ENCODE measurements at regions not wholly inside any gene's neighbourhood (a gene's known extent, or its start where the extent isn't known, plus 50 kb on each side); places are given as distances from the start of the nearest gene placed in this dataset.
A peak's percentile ranks its signal among the peaks of the same experiment; 100 is the strongest.

GRCh38 chr13:34421858-34422475 is 520.1 kb upstream of the NBEA start:
- no peak for DNase-seq

- DNase-seq = no peak
These were observed 519.1 kb upstream of the NBEA start for GRCh38 chr13:34422956-34423355.

GRCh38 chr13:34425327-34425949 is 516.6 kb upstream of the NBEA start:
- no peak for DNase-seq

GRCh38 chr13:34428911-34429310 is 513.2 kb upstream of the NBEA start:
- no peak for DNase-seq

- no peak for DNase-seq
These were observed 511.8 kb upstream of the NBEA start for GRCh38 chr13:34430294-34430693.

GRCh38 chr13:34431827-34432581 is 510.1 kb upstream of the NBEA start:
- DNase-seq = no peak

GRCh38 chr13:34435338-34435737 is 506.7 kb upstream of the NBEA start:
- DNase-seq = no peak

- DNase-seq = no peak
These were observed 504.2 kb upstream of the NBEA start for GRCh38 chr13:34437873-34438272.

- DNase-seq = no peak
These were observed 489.2 kb upstream of the NBEA start for GRCh38 chr13:34452831-34453230.

- DNase-seq = peak; percentile 57 to 80
These were observed 483.0 kb upstream of the NBEA start for GRCh38 chr13:34458756-34459715.

GRCh38 chr13:34459856-34460255 is 482.2 kb upstream of the NBEA start:
- no peak for DNase-seq

- no peak for DNase-seq
These were observed 479.2 kb upstream of the NBEA start for GRCh38 chr13:34462843-34463242.

- no peak for DNase-seq
These were observed 478.1 kb upstream of the NBEA start for GRCh38 chr13:34464011-34464410.

- no peak for DNase-seq
These were observed 476.6 kb upstream of the NBEA start for GRCh38 chr13:34465423-34465922.

GRCh38 chr13:34466301-34466700 is 475.8 kb upstream of the NBEA start:
- no peak for DNase-seq

- no peak for DNase-seq
These were observed 474.5 kb upstream of the NBEA start for GRCh38 chr13:34467450-34468083.

- no peak for DNase-seq
These were observed 472.7 kb upstream of the NBEA start for GRCh38 chr13:34469196-34469986.

- no peak for DNase-seq
These were observed 467.7 kb upstream of the NBEA start for GRCh38 chr13:34474187-34474868.

GRCh38 chr13:34478376-34478775 is 463.7 kb upstream of the NBEA start:
- no peak for DNase-seq

- DNase-seq = no peak
These were observed 440.1 kb upstream of the NBEA start for GRCh38 chr13:34502011-34502410.

GRCh38 chr13:34502621-34503020 is 439.4 kb upstream of the NBEA start:
- no peak for DNase-seq
